Thyroid gland (tissue), 4 donors: ENCODE measurements at regions not wholly inside any gene's neighbourhood (a gene's known extent, or its start where the extent isn't known, plus 50 kb on each side); places are given as distances from the start of the nearest gene placed in this dataset.

Experiments used
- CTCF ChIP-seq, 6 experiments: fragments of 200-600 bp in 3 of 6; fragments of 450-650 bp in 3 of 6; sonication (generic) in 3 of 6; IDR thresholded peaks; one replicate each; pipeline ENCODE4 v1.5.1; 2016 to 2019; ENCODE audit warnings: antibody characterized with exemption in 6 of 6, mild to moderate bottlenecking in 2 of 6, inconsistent platforms in 1 of 6, moderate library complexity in 1 of 6
- POLR2A ChIP-seq, 2 donors: fragments of 450-650 bp; IDR thresholded peaks; one replicate each; pipeline ENCODE4 v1.6.1; 2017; ENCODE audit warnings: antibody characterized with exemption in 2 of 2, mild to moderate bottlenecking in 2 of 2, moderate library complexity in 1 of 2

- TF ChIP-seq CTCF (IDR thresholded peaks at IDR 0.05) (no peak), POLR2A (IDR thresholded peaks at IDR 0.05) (no peak)
These were observed 488.0 kb upstream of the STEAP1 start for GRCh38 chr7:89666136-89666835.
